AG10803 (cell line): ENCODE measurements at regions not wholly inside any gene's neighbourhood (a gene's known extent, or its start where the extent isn't known, plus 50 kb on each side); places are given as distances from the start of the nearest gene placed in this dataset.

Experiments used
- DNase-seq: peaks from one replicate; pipeline ENCODE4 v3.0.0; 2010; ENCODE audit warnings: low read depth
- H3K4me3 ChIP-seq: 2 replicates; pipeline ENCODE4 v1.5.1; 2011; ENCODE audit warnings: mild to moderate bottlenecking, low read length, control low read depth
- CTCF ChIP-seq: conservative IDR thresholded peaks from 2 replicates; pipeline ENCODE4 v1.5.1; 2011; ENCODE audit warnings: mild to moderate bottlenecking, low read length, control low read depth, inconsistent platforms

- TF ChIP-seq CTCF, result no peak
- no peak overlapping the region for H3K4me3 ChIP-seq
- DNase-seq, result no peak
Measured at GRCh38 chr10:20953120-20953519, 56.0 kb upstream of the NEBL start.

- DNase-seq, result no peak
- no peak overlapping the region for H3K4me3 ChIP-seq
- TF ChIP-seq CTCF, result no peak
Measured at GRCh38 chr10:20949967-20950366, 52.9 kb upstream of the NEBL start.

GRCh38 chr10:20948686-20949327 lies 51.7 kb upstream of the NEBL start:
- TF ChIP-seq CTCF, result no peak
- H3K4me3 ChIP-seq, result no peak overlapping the region
- DNase-seq, result no peak
